Vagina (tissue), 2 donors: ENCODE measurements at regions not wholly inside any gene's neighbourhood (a gene's known extent, or its start where the extent isn't known, plus 50 kb on each side); places are given as distances from the start of the nearest gene placed in this dataset.

ENCODE experiments used
- POLR2A ChIP-seq, 2 donors: fragments of 450-650 bp; IDR thresholded peaks; one replicate each; pipeline ENCODE4 v1.6.1; 2017; ENCODE audit warnings: antibody characterized with exemption in 2 of 2, mild to moderate bottlenecking in 2 of 2, moderate library complexity in 2 of 2
- POLR2AphosphoS5 ChIP-seq, 2 donors: sonication (generic); formaldehyde crosslinking; IDR thresholded peaks; one replicate each; pipeline ENCODE4 v1.9.0; 2017; ENCODE audit warnings: antibody characterized with exemption in 2 of 2, mild to moderate bottlenecking in 2 of 2, low read depth in 1 of 2; ENCODE audit not compliant: insufficient read depth in 1 of 2
- TF ChIP-seq, protein P1 (sequence below), 3 experiments: fragments of 450-650 bp in 2 of 3; fragments of 200-600 bp in 1 of 3; sonication (generic) in 1 of 3; IDR thresholded peaks; one replicate each; pipeline ENCODE4 v1.5.1; 2017 to 2019; ENCODE audit warnings: antibody characterized with exemption in 3 of 3, mild to moderate bottlenecking in 2 of 3, moderate library complexity in 2 of 3

DNA sequence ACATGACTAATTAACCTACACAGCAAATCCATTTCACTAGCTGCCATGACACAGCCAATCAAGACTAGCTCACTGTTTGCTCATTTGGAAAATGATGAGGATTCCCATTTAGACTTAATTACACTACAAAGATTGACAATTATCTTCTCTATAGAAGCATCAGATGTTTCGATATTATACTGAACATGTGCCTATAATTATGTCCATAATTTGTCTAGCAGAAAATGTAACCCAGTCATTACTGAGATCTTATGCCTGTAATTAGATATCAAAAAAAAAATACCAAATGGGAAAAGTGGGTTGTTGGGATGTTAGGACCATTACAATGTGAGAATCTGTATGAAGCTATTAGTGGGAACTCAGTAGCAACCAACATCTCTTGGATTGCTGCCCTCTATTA is 344.2 kb upstream of the MCTP2 start:
- TF ChIP-seq, protein P1, sequence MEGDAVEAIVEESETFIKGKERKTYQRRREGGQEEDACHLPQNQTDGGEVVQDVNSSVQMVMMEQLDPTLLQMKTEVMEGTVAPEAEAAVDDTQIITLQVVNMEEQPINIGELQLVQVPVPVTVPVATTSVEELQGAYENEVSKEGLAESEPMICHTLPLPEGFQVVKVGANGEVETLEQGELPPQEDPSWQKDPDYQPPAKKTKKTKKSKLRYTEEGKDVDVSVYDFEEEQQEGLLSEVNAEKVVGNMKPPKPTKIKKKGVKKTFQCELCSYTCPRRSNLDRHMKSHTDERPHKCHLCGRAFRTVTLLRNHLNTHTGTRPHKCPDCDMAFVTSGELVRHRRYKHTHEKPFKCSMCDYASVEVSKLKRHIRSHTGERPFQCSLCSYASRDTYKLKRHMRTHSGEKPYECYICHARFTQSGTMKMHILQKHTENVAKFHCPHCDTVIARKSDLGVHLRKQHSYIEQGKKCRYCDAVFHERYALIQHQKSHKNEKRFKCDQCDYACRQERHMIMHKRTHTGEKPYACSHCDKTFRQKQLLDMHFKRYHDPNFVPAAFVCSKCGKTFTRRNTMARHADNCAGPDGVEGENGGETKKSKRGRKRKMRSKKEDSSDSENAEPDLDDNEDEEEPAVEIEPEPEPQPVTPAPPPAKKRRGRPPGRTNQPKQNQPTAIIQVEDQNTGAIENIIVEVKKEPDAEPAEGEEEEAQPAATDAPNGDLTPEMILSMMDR (IDR thresholded peaks at IDR 0.05) = no peak
- no peak for TF ChIP-seq POLR2A (IDR thresholded peaks at IDR 0.05)
- no peak for TF ChIP-seq POLR2AphosphoS5 (IDR thresholded peaks at IDR 0.05; ENCODE audit: insufficient read depth in 1 of 2, low read depth in 1 of 2)
